NB4 (cell line): ENCODE measurements at regions not wholly inside any gene's neighbourhood (a gene's known extent, or its start where the extent isn't known, plus 50 kb on each side); places are given as distances from the start of the nearest gene placed in this dataset.
A peak's percentile ranks its signal among the peaks of the same experiment; 100 is the strongest.

ENCODE experiments used
- DNase-seq: peaks from one replicate; pipeline ENCODE4 v3.0.0; 2010; ENCODE audit warnings: low read depth
- H3K4me3 ChIP-seq: one replicate; pipeline ENCODE4 v1.5.1; 2011; ENCODE audit warnings: mild to moderate bottlenecking, low read depth, low read length, moderate library complexity
- CTCF ChIP-seq: IDR thresholded peaks from one replicate; pipeline ENCODE4 v1.5.1; 2012; ENCODE audit warnings: low read depth, low read length
- MAX ChIP-seq: IDR thresholded peaks from 2 replicates; pipeline ENCODE4 v1.6.1; 2011; ENCODE audit warnings: low read depth, low read length
- MYC ChIP-seq: IDR thresholded peaks from 2 replicates; pipeline ENCODE4 v1.6.1; 2011; ENCODE audit warnings: low read depth, low read length
- POLR2A ChIP-seq: IDR thresholded peaks from 2 replicates; pipeline ENCODE4 v1.6.1; 2011; ENCODE audit warnings: mild to moderate bottlenecking; ENCODE audit not compliant: insufficient read length; ENCODE audit errors: extremely low read depth

GRCh38 chr12:28776913-28777422, 372.1 kb upstream of the FAR2 start:
- H3K4me3 ChIP-seq, result no peak overlapping the region
- TF ChIP-seq MAX (no peak), CTCF (no peak)
- no peak for DNase-seq

- no peak for DNase-seq
- H3K4me3 ChIP-seq, result no peak overlapping the region
- TF ChIP-seq CTCF (no peak), MAX (no peak), MYC (no peak), POLR2A (no peak)
These were observed 371.3 kb upstream of the FAR2 start for GRCh38 chr12:28777603-28778365.

GRCh38 chr12:28780096-28780495, 369.0 kb upstream of the FAR2 start:
- TF ChIP-seq CTCF (no peak), MAX (no peak), POLR2A (no peak), MYC (no peak)
- DNase-seq, result peak; percentile 25
- no peak overlapping the region for H3K4me3 ChIP-seq

- no peak overlapping the region for H3K4me3 ChIP-seq
- TF ChIP-seq MYC (no peak), POLR2A (no peak), CTCF (no peak), MAX (no peak)
- DNase-seq, result no peak
These were observed 368.1 kb upstream of the FAR2 start for GRCh38 chr12:28780960-28781359.

- TF ChIP-seq POLR2A (no peak), MAX (no peak), MYC (no peak), CTCF (no peak)
- no peak for DNase-seq
These were observed 367.1 kb upstream of the FAR2 start for GRCh38 chr12:28781671-28782652.

More at GRCh38 chr12:28781671-28782652, 367.1 kb upstream of the FAR2 start:
- no peak overlapping the region for H3K4me3 ChIP-seq
